ENCODE measurements at regions not wholly inside any gene's neighbourhood (a gene's known extent, or its start where the extent isn't known, plus 50 kb on each side); places are given as distances from the start of the nearest gene placed in this dataset.

- TF ChIP-seq CTCF (conservative IDR thresholded peaks at IDR 0.05; ENCODE audit: low read depth in 2 of 2) (no peak), REST (IDR thresholded peaks at IDR 0.05; ENCODE audit: unreplicated experiment) (no peak), POLR2AphosphoS5 (IDR thresholded peaks at IDR 0.05; ENCODE audit: low read depth) (no peak), EZH2 (IDR thresholded peaks at IDR 0.05; ENCODE audit: low read depth, unreplicated experiment) (no peak), STAT1 (IDR thresholded peaks at IDR 0.05; ENCODE audit: unreplicated experiment) (no peak), EZH2phosphoT487 (IDR thresholded peaks at IDR 0.05; ENCODE audit: unreplicated experiment) (no peak), JUNB (IDR thresholded peaks at IDR 0.05; ENCODE audit: unreplicated experiment) (no peak), ETS1 (IDR thresholded peaks at IDR 0.05) (no peak), ZNF114 (CRISPR knock-in tag; IDR thresholded peaks at IDR 0.05) (no peak), NANOG (IDR thresholded peaks at IDR 0.05; ENCODE audit: borderline replicate concordance) (no peak), ZNF331 (CRISPR knock-in tag; IDR thresholded peaks at IDR 0.05; ENCODE audit: low read depth) (no peak), CREB1 (CRISPR knock-in tag; IDR thresholded peaks at IDR 0.05; ENCODE audit: low read depth) (no peak)
Measured at GRCh38 chr17:71710816-71711215, 410.0 kb upstream of the SOX9 start.

All from GM23338 (cell line).